ENCODE measurements at regions not wholly inside any gene's neighbourhood (a gene's known extent, or its start where the extent isn't known, plus 50 kb on each side); places are given as distances from the start of the nearest gene placed in this dataset.
"Not testable (repeated sequence)": the region's sequence is repeated elsewhere in the genome, so short reads cannot be mapped to it uniquely, and the experiment has no call there.

- not testable (repeated sequence) for DNase-seq (ENCODE audit: low read depth, low spot score)
These were observed 672.4 kb downstream of the TRIB2 start for GRCh38 chr2:13389172-13389571.

DNA sequence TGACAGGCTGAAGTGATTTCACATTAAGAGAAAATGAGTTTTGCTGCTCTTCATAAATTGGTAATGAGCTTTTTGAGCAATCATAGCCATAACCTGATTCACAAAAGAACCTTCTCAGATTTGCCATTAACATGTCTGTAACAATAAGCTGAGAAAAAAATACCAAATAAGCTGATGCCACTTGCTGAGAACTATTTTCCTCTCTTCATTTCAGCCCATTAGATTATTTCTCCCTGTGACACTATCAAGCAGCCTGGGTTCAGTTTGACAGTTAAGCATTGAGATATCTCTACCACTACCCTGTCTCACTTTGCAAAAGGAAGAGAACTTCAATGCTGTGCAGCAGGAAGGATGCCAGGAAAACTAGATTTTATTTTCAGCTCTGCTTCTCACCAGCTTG, 673.9 kb downstream of the TRIB2 start:
- no peak for DNase-seq (ENCODE audit: low read depth, low spot score)

DNA sequence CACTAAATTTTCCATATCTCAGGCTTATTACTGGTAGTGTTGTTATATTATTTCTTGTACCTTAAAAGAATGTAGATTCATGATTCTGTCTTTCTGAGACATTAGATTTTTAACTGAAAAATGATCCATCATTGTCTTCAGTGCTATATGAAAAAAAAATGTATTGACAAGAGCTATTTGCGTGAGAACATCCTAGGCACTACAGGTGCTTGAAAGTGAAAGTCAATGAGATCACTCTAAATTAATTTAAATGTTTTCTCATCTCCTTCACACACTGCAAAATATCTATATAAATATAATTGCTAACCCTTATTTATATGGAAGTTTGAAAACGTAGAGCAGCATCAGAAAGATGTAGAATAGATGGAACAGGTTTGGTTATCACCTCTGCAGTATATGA, 684.6 kb downstream of the TRIB2 start:
- DNase-seq (ENCODE audit: low read depth, low spot score), result no peak

DNA sequence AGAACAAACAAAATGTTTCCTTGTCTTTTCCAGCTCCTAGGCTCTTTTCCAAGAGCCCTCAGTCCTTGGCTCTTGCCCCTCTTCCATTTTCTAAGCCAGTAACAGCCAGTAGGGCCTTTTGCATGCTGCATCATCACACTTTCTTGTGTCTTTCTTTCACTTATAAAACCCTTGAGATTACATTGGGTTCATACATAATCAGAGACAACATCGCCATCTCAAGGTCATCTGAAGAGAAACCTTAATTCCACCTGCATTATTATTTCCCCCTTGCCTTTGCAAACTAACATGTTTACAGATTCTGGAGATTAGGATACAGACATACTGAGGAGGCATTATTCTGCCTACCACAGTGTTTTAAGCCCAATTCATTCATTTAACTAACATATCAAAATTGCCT, 697.3 kb downstream of the TRIB2 start:
- DNase-seq (ENCODE audit: low read depth, low spot score), result no peak

DNA sequence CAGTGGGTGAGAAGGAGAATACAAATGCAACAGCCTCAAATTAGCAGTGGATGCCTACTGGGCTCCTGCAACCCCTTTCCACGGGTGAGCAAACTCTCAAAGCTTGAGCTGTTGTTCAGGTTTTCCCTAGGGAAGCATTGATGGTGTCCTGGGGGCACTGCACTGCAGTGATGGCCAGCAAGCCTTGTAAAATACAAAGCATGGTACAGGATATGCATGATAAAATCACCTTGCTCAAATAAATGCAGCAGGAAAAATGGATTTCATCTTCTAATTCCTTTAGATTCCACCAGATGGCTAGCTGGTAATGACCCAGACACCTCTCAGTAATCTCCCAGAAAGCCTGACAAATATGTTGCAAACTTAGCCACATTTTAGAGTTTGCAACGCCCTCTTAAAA, 698.2 kb downstream of the TRIB2 start:
- DNase-seq (ENCODE audit: low read depth, low spot score), result no peak

GRCh38 chr2:13433954-13434353, 717.2 kb downstream of the TRIB2 start:
- no peak for DNase-seq (ENCODE audit: low read depth, low spot score)

DNA sequence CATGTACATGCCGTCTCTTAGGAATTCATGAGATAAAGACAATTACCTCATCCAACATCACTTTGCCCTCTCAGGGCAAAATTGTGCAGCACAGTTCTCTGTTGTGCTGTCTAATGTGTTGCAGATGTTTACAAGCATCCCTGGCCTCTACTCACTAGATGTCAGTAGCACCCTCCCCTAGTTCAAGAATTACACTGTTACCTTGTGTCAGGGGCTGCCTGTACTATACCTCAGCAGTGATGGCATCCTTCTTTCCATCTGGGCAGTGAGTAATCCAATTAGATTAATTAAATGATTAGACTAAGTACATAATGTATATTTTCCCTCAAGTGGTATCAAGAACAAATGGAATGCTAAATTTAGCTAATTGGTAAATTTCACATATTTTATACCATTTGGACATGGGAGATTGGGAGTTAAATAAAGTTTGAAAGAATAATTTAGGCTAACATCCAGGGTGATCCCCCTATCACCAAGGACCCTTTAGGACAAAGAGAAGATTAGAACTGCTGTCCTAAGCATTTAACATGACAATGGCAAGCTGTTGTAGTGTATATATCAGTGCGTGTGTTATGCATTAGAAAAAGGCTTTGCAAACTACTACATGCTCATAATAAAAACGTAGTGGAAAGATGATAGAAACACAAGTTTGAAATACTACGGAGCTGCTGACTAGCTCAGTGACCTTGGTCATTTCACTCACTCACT, 727.0 kb downstream of the TRIB2 start:
- DNase-seq (ENCODE audit: low read depth, low spot score), result not testable (repeated sequence)

DNA sequence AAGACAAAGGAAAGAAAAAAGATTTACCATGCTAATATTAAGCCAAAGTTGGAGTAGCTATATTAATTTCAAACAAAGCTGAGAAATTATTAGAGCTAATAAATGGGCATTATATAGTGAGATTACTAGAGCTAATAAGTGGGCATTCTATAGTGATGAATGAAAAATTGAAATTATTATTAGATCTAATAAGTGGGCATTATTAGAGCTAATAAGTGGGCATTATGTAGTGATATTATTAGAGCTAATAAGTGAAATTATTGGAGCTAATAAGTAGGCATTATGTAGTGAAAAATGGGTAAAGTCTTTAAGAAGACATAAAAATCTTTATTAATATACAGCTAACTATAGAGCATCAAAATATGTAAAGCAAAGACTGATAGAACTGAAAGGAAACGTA, 745.7 kb downstream of the TRIB2 start:
- DNase-seq (ENCODE audit: low read depth, low spot score), result no peak

GRCh38 chr2:13466076-13466475, 749.3 kb downstream of the TRIB2 start:
- DNase-seq (ENCODE audit: low read depth, low spot score), result no peak

DNA sequence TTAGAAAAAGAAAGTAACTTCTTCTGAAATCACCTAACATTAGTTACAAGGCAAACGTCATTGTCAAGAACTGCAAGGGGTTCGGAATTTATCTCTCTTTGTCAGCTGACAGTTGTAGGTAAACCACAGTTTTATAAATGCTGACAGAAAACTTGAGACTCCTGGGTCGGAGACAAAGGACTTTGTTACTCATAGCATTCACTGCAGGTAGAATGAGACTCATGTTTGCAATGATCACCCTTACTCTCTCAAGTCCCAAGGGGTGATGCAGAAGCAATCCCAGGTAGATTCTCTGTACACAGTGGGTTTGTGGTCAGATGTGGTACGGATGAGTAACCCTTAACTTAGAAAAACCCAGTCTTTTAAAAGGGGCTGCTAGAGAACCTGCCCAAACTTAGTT, 757.8 kb downstream of the TRIB2 start:
- no peak for DNase-seq (ENCODE audit: low read depth, low spot score)

GRCh38 chr2:13480057-13480456, 763.3 kb downstream of the TRIB2 start:
- DNase-seq (ENCODE audit: low read depth, low spot score), result no peak

- DNase-seq (ENCODE audit: low read depth, low spot score), result no peak
These were observed 764.5 kb downstream of the TRIB2 start for GRCh38 chr2:13481201-13481600.

DNA sequence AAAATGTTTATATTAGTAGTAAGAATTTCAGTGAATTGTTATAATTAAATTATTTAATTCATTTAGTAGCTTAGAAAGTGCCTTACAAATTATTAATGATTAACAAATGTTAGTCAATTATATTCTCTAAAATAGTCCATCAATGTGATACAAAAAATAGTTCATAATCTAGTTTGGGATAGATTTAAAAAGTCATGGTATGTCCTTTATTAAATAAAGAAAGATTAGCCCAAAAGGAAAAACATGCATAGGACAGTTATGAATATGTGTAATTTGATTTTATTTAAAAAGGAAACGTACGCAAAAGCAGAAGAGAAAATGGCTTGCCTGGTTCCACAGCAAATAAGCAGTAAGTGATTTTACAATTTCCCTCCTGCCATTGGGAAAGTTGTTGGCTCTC, 768.5 kb downstream of the TRIB2 start:
- no peak for DNase-seq (ENCODE audit: low read depth, low spot score)

DNA sequence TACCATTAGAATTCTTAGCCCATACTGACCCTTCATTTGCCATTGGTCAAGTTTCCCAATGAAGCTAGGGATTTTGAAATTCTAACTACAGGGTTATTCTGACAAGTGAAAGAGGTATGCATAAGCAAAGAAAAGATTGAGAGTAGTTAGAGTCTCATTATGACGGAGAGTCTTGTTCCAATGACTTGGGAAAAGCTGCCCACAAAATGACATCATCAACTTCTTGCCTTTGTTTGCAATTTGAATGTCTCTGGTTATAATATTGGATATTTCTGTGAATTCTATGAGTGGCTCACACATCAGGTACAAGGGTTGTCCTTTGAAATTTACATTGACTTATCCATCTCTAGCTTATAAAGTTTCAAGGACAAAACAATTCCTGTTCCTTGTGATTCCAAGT, 772.2 kb downstream of the TRIB2 start:
- DNase-seq (ENCODE audit: low read depth, low spot score), result no peak

DNA sequence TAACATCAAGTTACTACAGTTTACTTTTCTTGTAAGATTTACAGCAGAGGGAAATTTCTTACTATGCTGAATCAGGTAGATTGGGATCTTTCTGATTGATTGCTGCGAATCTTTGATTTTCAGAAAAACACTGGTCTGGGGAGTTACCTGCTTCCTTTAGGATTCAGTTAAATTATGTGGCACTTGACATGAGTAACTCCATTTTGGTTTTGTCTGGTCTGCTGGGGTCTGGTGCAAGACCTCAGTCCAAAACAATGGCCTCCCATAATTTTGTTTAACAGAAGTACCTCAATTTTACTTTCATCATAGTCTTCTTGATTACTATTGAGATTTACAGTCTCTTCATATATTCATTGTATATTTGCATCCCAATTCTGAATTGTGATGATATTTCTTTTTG, 775.5 kb downstream of the TRIB2 start:
- no peak for DNase-seq (ENCODE audit: low read depth, low spot score)

DNA sequence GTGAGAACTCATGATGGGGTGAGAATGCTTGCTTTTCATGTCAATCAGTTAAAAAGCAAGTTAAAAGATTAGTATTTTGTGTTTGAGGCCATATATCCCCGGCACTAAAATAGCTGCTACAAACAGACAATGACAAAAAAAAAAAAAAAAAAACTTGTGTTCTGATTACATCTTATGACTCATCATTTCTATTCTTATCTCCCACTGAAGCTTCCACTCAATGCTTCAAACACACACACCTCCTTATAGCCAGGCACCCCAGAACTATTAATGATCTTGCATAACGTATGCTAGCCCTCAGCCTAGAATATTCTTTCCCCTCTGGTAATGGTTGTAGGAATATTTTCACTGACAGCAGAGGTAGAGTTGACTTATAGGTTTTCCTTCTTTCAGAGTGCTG, 778.3 kb downstream of the TRIB2 start:
- DNase-seq (ENCODE audit: low read depth, low spot score), result no peak

GRCh38 chr2:13504808-13505207, 788.1 kb downstream of the TRIB2 start:
- no peak for DNase-seq (ENCODE audit: low read depth, low spot score)

GRCh38 chr2:13508671-13509070, 791.9 kb downstream of the TRIB2 start:
- DNase-seq (ENCODE audit: low read depth, low spot score), result no peak

GRCh38 chr2:13515254-13515653, 798.5 kb downstream of the TRIB2 start:
- no peak for DNase-seq (ENCODE audit: low read depth, low spot score)

DNA sequence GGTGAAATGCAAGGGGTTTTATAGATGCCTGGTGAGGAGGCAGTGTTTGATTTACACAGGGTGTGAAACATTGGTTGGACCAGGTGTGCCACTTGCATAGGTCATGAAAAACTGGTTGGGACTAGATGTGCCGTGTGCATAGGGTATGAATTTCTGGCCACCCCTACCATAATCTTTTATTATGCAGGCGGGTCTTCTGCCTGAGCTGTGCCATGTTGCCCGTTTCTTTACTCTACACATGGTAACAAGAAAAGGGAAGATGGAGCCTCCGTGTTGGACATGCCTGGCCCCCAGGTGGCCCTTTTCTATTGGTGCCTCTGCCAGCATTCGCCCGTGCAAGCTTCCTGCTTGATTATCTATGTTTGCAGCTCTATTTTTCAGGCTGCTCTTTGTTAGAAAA, 805.4 kb downstream of the TRIB2 start:
- no peak for DNase-seq (ENCODE audit: low read depth, low spot score)

- DNase-seq (ENCODE audit: low read depth, low spot score), result no peak
These were observed 806.4 kb downstream of the TRIB2 start for GRCh38 chr2:13522917-13523821.

- DNase-seq (ENCODE audit: low read depth, low spot score), result no peak
These were observed 807.8 kb downstream of the TRIB2 start for GRCh38 chr2:13524492-13524891.

Data from brain pericyte (primary cell).